ENCODE measurements at regions not wholly inside any gene's neighbourhood (a gene's known extent, or its start where the extent isn't known, plus 50 kb on each side); places are given as distances from the start of the nearest gene placed in this dataset.
"Not testable (repeated sequence)": the region's sequence is repeated elsewhere in the genome, so short reads cannot be mapped to it uniquely, and the experiment has no call there.

GRCh38 chr5:17080361-17080760 lies 137.1 kb upstream of the BASP1 start:
- in situ Hi-C loops (cut with HindIII; ENCODE audit: low sequenced_read_pairs) = no loop called here
- H3K4me3 ChIP-seq (ENCODE audit: low read depth, low read length) = no peak overlapping the region
- no peak for DNase-seq (ENCODE audit: low read depth, low spot score)
- TF ChIP-seq CTCF (IDR thresholded peaks at IDR 0.05; ENCODE audit: low read depth, low read length) = no peak

- TF ChIP-seq CTCF (IDR thresholded peaks at IDR 0.05; ENCODE audit: low read depth, low read length) = no peak
- in situ Hi-C loops (cut with HindIII; ENCODE audit: low sequenced_read_pairs) = no loop called here
- DNase-seq (ENCODE audit: low read depth, low spot score) = no peak
- H3K4me3 ChIP-seq (ENCODE audit: low read depth, low read length) = no peak overlapping the region
Observed at GRCh38 chr5:17081142-17081541, 136.3 kb upstream of the BASP1 start.

GRCh38 chr5:17083276-17083675 lies 134.2 kb upstream of the BASP1 start:
- DNase-seq (ENCODE audit: low read depth, low spot score); H3K4me3 ChIP-seq (ENCODE audit: low read depth, low read length); in situ Hi-C loops (cut with HindIII; ENCODE audit: low sequenced_read_pairs): not testable (repeated sequence)

GRCh38 chr5:17087035-17087434 lies 130.4 kb upstream of the BASP1 start:
- TF ChIP-seq CTCF (IDR thresholded peaks at IDR 0.05; ENCODE audit: low read depth, low read length) = no peak
- in situ Hi-C loops (cut with HindIII; ENCODE audit: low sequenced_read_pairs) = no loop called here
- DNase-seq (ENCODE audit: low read depth, low spot score) = peak; percentile 27
- no peak overlapping the region for H3K4me3 ChIP-seq (ENCODE audit: low read depth, low read length)

GRCh38 chr5:17088051-17088450 lies 129.4 kb upstream of the BASP1 start:
- DNase-seq (ENCODE audit: low read depth, low spot score) = no peak
- no peak for TF ChIP-seq CTCF (IDR thresholded peaks at IDR 0.05; ENCODE audit: low read depth, low read length)
- H3K4me3 ChIP-seq (ENCODE audit: low read depth, low read length) = no peak overlapping the region
- in situ Hi-C loops (cut with HindIII; ENCODE audit: low sequenced_read_pairs) = no loop called here

- no peak overlapping the region for H3K4me3 ChIP-seq (ENCODE audit: low read depth, low read length)
- in situ Hi-C loops (cut with HindIII; ENCODE audit: low sequenced_read_pairs) = no loop called here
- no peak for DNase-seq (ENCODE audit: low read depth, low spot score)
- TF ChIP-seq CTCF (IDR thresholded peaks at IDR 0.05; ENCODE audit: low read depth, low read length) = no peak
Observed at GRCh38 chr5:17089001-17089400, 128.4 kb upstream of the BASP1 start.

- no peak for DNase-seq (ENCODE audit: low read depth, low spot score)
- no peak for TF ChIP-seq CTCF (IDR thresholded peaks at IDR 0.05; ENCODE audit: low read depth, low read length)
- in situ Hi-C loops (cut with HindIII; ENCODE audit: low sequenced_read_pairs) = no loop called here
- no peak overlapping the region for H3K4me3 ChIP-seq (ENCODE audit: low read depth, low read length)
Observed at GRCh38 chr5:17089690-17090089, 127.7 kb upstream of the BASP1 start.
